ENCODE measurements at regions not wholly inside any gene's neighbourhood (a gene's known extent, or its start where the extent isn't known, plus 50 kb on each side); places are given as distances from the start of the nearest gene placed in this dataset.

- H3K4me1 ChIP-seq, result peaks cover 17% of the 10 kb centered on the region
- no peaks in the 10 kb centered on the region for H3K9me3 ChIP-seq (ENCODE audit: control insufficient read depth, low read length)
- no peaks in the 10 kb centered on the region for H3K36me3 ChIP-seq (ENCODE audit: control insufficient read depth, insufficient read depth, low read length)
- H3K9ac ChIP-seq, result no peak overlapping the region
- H3K4me3 ChIP-seq (ENCODE audit: low read depth, low read length), result no peak overlapping the region
- H3K4me2 ChIP-seq (ENCODE audit: low read length), result no peak overlapping the region
- no peak overlapping the region for H3K27ac ChIP-seq
- peaks cover 83% of the 10 kb centered on the region for H3K79me2 ChIP-seq
- TF ChIP-seq CTCF (IDR thresholded peaks at IDR 0.05), result no peak
- no peaks in the 10 kb centered on the region for H3K27me3 ChIP-seq (ENCODE audit: control insufficient read depth, insufficient read depth, low read length)
- H2AFZ ChIP-seq, result no peak overlapping the region
Observed at GRCh38 chr12:107344035-107344808, 250.9 kb upstream of the CRY1 start.

- TF ChIP-seq CTCF (IDR thresholded peaks at IDR 0.05), result no peak
- no peak overlapping the region for H3K4me3 ChIP-seq (ENCODE audit: low read depth, low read length)
Observed at GRCh38 chr12:107347261-107347660, 253.9 kb upstream of the CRY1 start.

GRCh38 chr12:107349008-107349747 lies 255.8 kb upstream of the CRY1 start:
- TF ChIP-seq CTCF (IDR thresholded peaks at IDR 0.05), result no peak

More at GRCh38 chr12:107347261-107347660, 253.9 kb upstream of the CRY1 start:
- Histone ChIP-seq H3K9me3 (ENCODE audit: control insufficient read depth, low read length) (no peaks in the 10 kb centered on the region), H3K27me3 (ENCODE audit: control insufficient read depth, insufficient read depth, low read length) (no peaks in the 10 kb centered on the region), H3K79me2 (peaks cover 84% of the 10 kb centered on the region), H3K36me3 (ENCODE audit: control insufficient read depth, insufficient read depth, low read length) (no peaks in the 10 kb centered on the region), H3K27ac (no peak overlapping the region), H3K4me2 (ENCODE audit: low read length) (no peak overlapping the region), H2AFZ (no peak overlapping the region), H3K4me1 (peaks cover 19% of the 10 kb centered on the region), H3K9ac (no peak overlapping the region)

GRCh38 chr12:107349839-107350238 lies 256.5 kb upstream of the CRY1 start:
- no peaks in the 10 kb centered on the region for H3K9me3 ChIP-seq (ENCODE audit: control insufficient read depth, low read length)
- no peak overlapping the region for H3K4me3 ChIP-seq (ENCODE audit: low read depth, low read length)
- H3K9ac ChIP-seq, result no peak overlapping the region
- no peak for TF ChIP-seq CTCF (IDR thresholded peaks at IDR 0.05)
- no peak overlapping the region for H3K27ac ChIP-seq
- H3K4me1 ChIP-seq, result peaks cover 24% of the 10 kb centered on the region
- H3K36me3 ChIP-seq (ENCODE audit: control insufficient read depth, insufficient read depth, low read length), result no peaks in the 10 kb centered on the region
- no peaks in the 10 kb centered on the region for H3K27me3 ChIP-seq (ENCODE audit: control insufficient read depth, insufficient read depth, low read length)
- H2AFZ ChIP-seq, result no peak overlapping the region
- peaks cover 84% of the 10 kb centered on the region for H3K79me2 ChIP-seq
- no peak overlapping the region for H3K4me2 ChIP-seq (ENCODE audit: low read length)

More at GRCh38 chr12:107349008-107349747, 255.8 kb upstream of the CRY1 start:
- Histone ChIP-seq H3K9ac (no peak overlapping the region), H3K4me2 (ENCODE audit: low read length) (no peak overlapping the region), H2AFZ (no peak overlapping the region), H3K36me3 (ENCODE audit: control insufficient read depth, insufficient read depth, low read length) (no peaks in the 10 kb centered on the region), H3K4me1 (peaks cover 19% of the 10 kb centered on the region), H3K79me2 (peaks cover 85% of the 10 kb centered on the region), H3K27me3 (ENCODE audit: control insufficient read depth, insufficient read depth, low read length) (no peaks in the 10 kb centered on the region), H3K9me3 (ENCODE audit: control insufficient read depth, low read length) (no peaks in the 10 kb centered on the region), H3K27ac (no peak overlapping the region), H3K4me3 (ENCODE audit: low read depth, low read length) (no peak overlapping the region)
